ENCODE measurements at regions not wholly inside any gene's neighbourhood (a gene's known extent, or its start where the extent isn't known, plus 50 kb on each side); places are given as distances from the start of the nearest gene placed in this dataset.

- DNase-seq (no peak), ATAC-seq (no peak)
Measured at GRCh38 chr6:15801912-15802311, 139.1 kb upstream of the DTNBP1 start.

GRCh38 chr6:15800841-15801617, 138.2 kb upstream of the DTNBP1 start:
- DNase-seq (no peak), ATAC-seq (no peak)

GRCh38 chr6:15798533-15799255, 135.9 kb upstream of the DTNBP1 start:
- DNase-seq (no peak), ATAC-seq (no peak)

- ATAC-seq (no peak), DNase-seq (no peak)
Measured at GRCh38 chr6:15796844-15797243, 134.0 kb upstream of the DTNBP1 start.

GRCh38 chr6:15796130-15796771, 133.4 kb upstream of the DTNBP1 start:
- ATAC-seq (no peak), DNase-seq (no peak)

GRCh38 chr6:15793826-15794225, 131.0 kb upstream of the DTNBP1 start:
- no peak for DNase-seq
- no peak for ATAC-seq

GRCh38 chr6:15793288-15793687, 130.5 kb upstream of the DTNBP1 start:
- ATAC-seq = no peak
- DNase-seq = no peak

GRCh38 chr6:15792842-15793241, 130.0 kb upstream of the DTNBP1 start:
- ATAC-seq = no peak
- DNase-seq = no peak

GRCh38 chr6:15791448-15792181, 128.8 kb upstream of the DTNBP1 start:
- ATAC-seq (no peak), DNase-seq (no peak)

- DNase-seq = no peak
Measured at GRCh38 chr6:15790116-15790515, 127.3 kb upstream of the DTNBP1 start.

GRCh38 chr6:15786846-15787245, 124.0 kb upstream of the DTNBP1 start:
- DNase-seq (no peak), ATAC-seq (no peak)

More at GRCh38 chr6:15790116-15790515, 127.3 kb upstream of the DTNBP1 start:
- no peak for ATAC-seq

- DNase-seq (no peak), ATAC-seq (no peak)
Measured at GRCh38 chr6:15783484-15783883, 120.7 kb upstream of the DTNBP1 start.

- no peak for DNase-seq
- ATAC-seq = no peak
Measured at GRCh38 chr6:15781890-15782289, 119.1 kb upstream of the DTNBP1 start.

GRCh38 chr6:15781333-15781732, 118.5 kb upstream of the DTNBP1 start:
- no peak for DNase-seq
- ATAC-seq = no peak

- DNase-seq (no peak), ATAC-seq (no peak)
Measured at GRCh38 chr6:15780437-15780836, 117.6 kb upstream of the DTNBP1 start.

- no peak for DNase-seq
- no peak for ATAC-seq
Measured at GRCh38 chr6:15779726-15780125, 116.9 kb upstream of the DTNBP1 start.

GRCh38 chr6:15776458-15776980, 113.7 kb upstream of the DTNBP1 start:
- peak; percentile 15 for DNase-seq
- peak; percentile 87 for ATAC-seq

- ATAC-seq (no peak), DNase-seq (no peak)
Measured at GRCh38 chr6:15775741-15776140, 112.9 kb upstream of the DTNBP1 start.

GRCh38 chr6:15775076-15775634, 112.3 kb upstream of the DTNBP1 start:
- ATAC-seq = no peak
- DNase-seq = no peak

- ATAC-seq (no peak), DNase-seq (no peak)
Measured at GRCh38 chr6:15773806-15774410, 111.1 kb upstream of the DTNBP1 start.

- peak; percentile 81 for ATAC-seq
- DNase-seq = peak; percentile 14
Measured at GRCh38 chr6:15770347-15771143, 107.7 kb upstream of the DTNBP1 start.
